Osteocyte (in vitro differentiated cells): ENCODE measurements at regions not wholly inside any gene's neighbourhood (a gene's known extent, or its start where the extent isn't known, plus 50 kb on each side); places are given as distances from the start of the nearest gene placed in this dataset.

Experiments used
- DNase-seq: peaks from one replicate; pipeline ENCODE4 v3.0.0; 2021; ENCODE audit warnings: mixed read lengths; ENCODE audit not compliant: unreplicated experiment; ENCODE audit errors: extremely low spot score
- H3K27ac Mint-ChIP-seq: one replicate; pipeline ENCODE4 v1.8.0; 2021; ENCODE audit warnings: mild to moderate bottlenecking, mixed read lengths; ENCODE audit not compliant: unreplicated experiment
- H3K27me3 Mint-ChIP-seq: one replicate; pipeline ENCODE4 v1.8.0; 2021; ENCODE audit warnings: mixed read lengths; ENCODE audit not compliant: unreplicated experiment
- H3K36me3 Mint-ChIP-seq: one replicate; pipeline ENCODE4 v1.8.0; 2021; ENCODE audit warnings: mixed read lengths; ENCODE audit not compliant: unreplicated experiment
- H3K4me1 Mint-ChIP-seq: one replicate; pipeline ENCODE4 v1.8.0; 2021; ENCODE audit warnings: mixed read lengths; ENCODE audit not compliant: unreplicated experiment
- H3K4me3 Mint-ChIP-seq: one replicate; pipeline ENCODE4 v1.8.0; 2021; ENCODE audit warnings: mild to moderate bottlenecking, moderate library complexity, mixed read lengths; ENCODE audit not compliant: unreplicated experiment
- H3K9me3 Mint-ChIP-seq: one replicate; pipeline ENCODE4 v1.8.0; 2021; ENCODE audit warnings: mixed read lengths; ENCODE audit not compliant: unreplicated experiment
- CTCF ChIP-seq: fragments of 200-600 bp; sonication (generic); IDR thresholded peaks from 2 replicates; pipeline ENCODE4 v1.5.0; 2021; ENCODE audit warnings: antibody characterized with exemption, mild to moderate bottlenecking, moderate library complexity

GRCh38 chr16:85465328-85466303 is 147.5 kb upstream of the GSE1 start:
- DNase-seq = no peak
- Mint-ChIP-seq H3K4me1 (peaks cover 31% of the 10 kb centered on the region), H3K4me3 (no peak overlapping the region), H3K27ac (no peak overlapping the region), H3K9me3 (no peaks in the 10 kb centered on the region), H3K36me3 (no peaks in the 10 kb centered on the region), H3K27me3 (peaks cover 4% of the 10 kb centered on the region)
- no peak for TF ChIP-seq CTCF

GRCh38 chr16:85466304-85466700 is 146.8 kb upstream of the GSE1 start:
- no peak overlapping the region for H3K4me3 Mint-ChIP-seq
- H3K27ac Mint-ChIP-seq = no peak overlapping the region
- no peak for DNase-seq
- no peak for TF ChIP-seq CTCF
- H3K27me3 Mint-ChIP-seq = peaks cover 4% of the 10 kb centered on the region
- no peaks in the 10 kb centered on the region for H3K9me3 Mint-ChIP-seq
- H3K36me3 Mint-ChIP-seq = no peaks in the 10 kb centered on the region
- peaks cover 25% of the 10 kb centered on the region for H3K4me1 Mint-ChIP-seq

GRCh38 chr16:85466989-85467388 is 146.1 kb upstream of the GSE1 start:
- Mint-ChIP-seq H3K36me3 (no peaks in the 10 kb centered on the region), H3K4me3 (no peak overlapping the region), H3K27ac (no peak overlapping the region), H3K4me1 (peaks cover 19% of the 10 kb centered on the region), H3K9me3 (no peaks in the 10 kb centered on the region), H3K27me3 (peaks cover 4% of the 10 kb centered on the region)
- DNase-seq = no peak
- no peak for TF ChIP-seq CTCF

- DNase-seq = no peak
- peaks cover 2% of the 10 kb centered on the region for H3K27me3 Mint-ChIP-seq
- no peak for TF ChIP-seq CTCF
- no peak overlapping the region for H3K27ac Mint-ChIP-seq
- H3K4me1 Mint-ChIP-seq = peaks cover 31% of the 10 kb centered on the region
- H3K9me3 Mint-ChIP-seq = no peaks in the 10 kb centered on the region
- H3K36me3 Mint-ChIP-seq = no peaks in the 10 kb centered on the region
- no peak overlapping the region for H3K4me3 Mint-ChIP-seq
These were observed 143.1 kb upstream of the GSE1 start for GRCh38 chr16:85469929-85470590.

GRCh38 chr16:85470873-85471272 is 142.2 kb upstream of the GSE1 start:
- Mint-ChIP-seq H3K4me1 (peaks cover 26% of the 10 kb centered on the region), H3K4me3 (no peak overlapping the region), H3K27ac (no peak overlapping the region), H3K36me3 (no peaks in the 10 kb centered on the region), H3K27me3 (peaks cover 2% of the 10 kb centered on the region), H3K9me3 (no peaks in the 10 kb centered on the region)
- TF ChIP-seq CTCF = no peak
- DNase-seq = no peak
